DMS53 treated with DMSO at 0.1 percent for 48 hours (cell line): ENCODE measurements at regions not wholly inside any gene's neighbourhood (a gene's known extent, or its start where the extent isn't known, plus 50 kb on each side); places are given as distances from the start of the nearest gene placed in this dataset.

Source experiments
- DNase-seq: peaks from one replicate; lab custom pipeline; 2025; ENCODE audit not compliant: unreplicated experiment; lab: John Stamatoyannopoulos, UW

DNA sequence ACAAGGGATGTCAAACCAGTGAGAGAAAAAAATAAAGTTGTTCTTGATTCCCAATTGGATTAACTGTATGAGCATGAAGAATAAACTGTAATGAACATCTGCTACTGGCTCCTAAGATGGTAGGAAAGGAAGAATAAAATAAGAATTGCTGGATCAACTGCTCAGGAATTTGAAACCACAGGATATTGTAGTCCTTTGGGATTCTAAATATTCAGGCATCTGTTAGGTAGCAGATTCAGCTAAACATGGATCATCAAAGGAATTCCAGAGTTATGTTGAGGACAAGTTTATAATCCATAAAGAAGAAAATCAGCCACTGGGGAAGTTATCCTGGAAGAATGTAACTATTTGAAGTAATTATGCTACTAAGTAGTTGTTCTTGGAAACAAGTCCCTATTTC is 65.8 kb downstream of the ISL1 start:
- no peak for DNase-seq

DNA sequence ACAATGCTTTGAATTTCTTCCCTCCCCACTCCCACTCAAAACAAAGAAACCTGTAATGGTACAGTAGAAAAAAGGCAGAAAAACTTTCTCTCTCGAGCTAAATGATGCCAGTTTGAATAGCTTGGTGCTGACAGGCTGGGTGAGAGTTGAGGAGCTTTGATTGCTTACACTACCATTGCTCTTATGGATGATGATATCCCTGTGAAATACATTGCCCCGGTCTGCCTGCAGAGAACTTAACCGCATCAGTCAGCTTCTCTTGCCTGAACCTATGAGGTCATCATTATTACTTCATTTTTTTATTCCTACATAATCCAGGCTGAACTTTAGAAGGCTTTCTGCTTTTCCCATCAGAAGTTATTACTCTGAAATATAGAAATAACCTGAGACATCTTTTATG is 69.3 kb downstream of the ISL1 start:
- no peak for DNase-seq

DNA sequence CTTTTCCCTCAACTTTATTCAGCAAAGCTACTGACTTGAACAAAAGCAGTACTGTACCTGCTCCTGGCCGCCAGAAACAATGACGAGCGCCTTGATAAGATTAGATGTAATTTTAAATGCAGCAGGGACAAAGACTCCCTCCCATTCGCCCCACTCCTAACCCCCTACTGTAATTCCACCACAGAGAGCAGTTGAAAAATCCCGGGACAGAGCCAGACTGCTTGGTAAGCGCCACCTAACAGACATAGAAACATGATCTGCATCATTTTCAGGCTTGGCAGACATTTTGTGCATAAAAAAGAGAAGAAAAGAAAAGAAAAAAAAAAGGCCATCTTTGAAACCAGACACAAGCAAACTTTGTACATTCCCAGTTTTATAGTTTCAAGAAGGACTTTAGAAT is 81.9 kb downstream of the ISL1 start:
- DNase-seq: no peak

DNA sequence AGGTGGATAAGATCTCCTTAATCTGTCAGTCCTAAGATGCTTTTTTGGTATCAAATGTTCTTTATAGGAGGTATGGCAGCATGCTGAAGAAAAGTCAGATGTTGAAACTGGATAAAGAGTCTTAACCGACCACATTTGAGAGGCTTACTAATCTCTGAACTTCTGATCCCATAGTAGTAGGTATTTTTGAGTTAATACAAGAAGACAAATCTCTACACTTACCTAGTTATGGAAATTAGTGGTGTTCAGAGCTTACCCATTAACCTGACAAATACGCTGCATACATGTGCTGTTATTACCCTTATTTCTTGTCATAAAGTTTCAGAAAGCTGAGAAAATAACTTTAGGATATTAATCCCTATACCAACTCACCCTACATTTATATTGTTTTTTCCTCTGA is 83.0 kb downstream of the ISL1 start:
- no peak for DNase-seq

DNA sequence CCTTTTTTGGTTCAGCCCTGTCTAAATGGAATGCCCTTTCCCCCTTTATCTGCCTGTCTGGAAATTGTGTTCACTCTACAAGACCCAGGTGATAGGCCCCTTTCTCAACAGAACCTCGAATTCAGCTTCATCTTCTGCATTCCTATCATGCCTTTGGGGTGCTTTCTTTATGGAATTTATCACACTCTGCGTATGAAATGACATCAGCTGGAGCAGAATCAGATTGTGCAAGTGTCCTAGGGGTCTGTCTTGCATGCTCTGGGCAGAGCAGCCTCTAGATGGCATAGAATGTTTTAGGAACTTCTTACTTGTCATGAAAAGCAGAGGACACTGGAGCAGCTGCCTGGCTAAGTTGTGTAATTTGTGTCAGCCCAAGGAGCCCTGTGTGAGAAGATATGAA is 84.9 kb downstream of the ISL1 start:
- DNase-seq: no peak

DNA sequence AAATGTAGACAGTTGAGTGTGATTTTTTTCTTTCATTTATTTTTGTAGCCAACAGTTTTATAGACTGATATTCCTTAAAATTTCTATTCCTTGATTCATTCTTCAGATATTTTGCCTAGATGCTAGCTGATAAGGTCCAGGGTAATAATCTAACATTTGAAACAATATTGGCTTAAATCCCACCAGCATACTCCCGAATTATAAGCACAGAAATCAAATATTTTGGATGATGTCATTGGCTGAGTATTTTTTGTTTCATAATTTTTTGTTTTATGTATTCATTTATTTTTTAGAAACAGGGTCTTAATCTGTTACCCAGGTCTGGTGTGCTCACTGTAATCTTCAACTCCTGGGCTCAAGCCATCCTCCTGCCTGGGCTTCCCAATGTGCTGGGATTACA is 88.4 kb downstream of the ISL1 start:
- DNase-seq: no peak

DNA sequence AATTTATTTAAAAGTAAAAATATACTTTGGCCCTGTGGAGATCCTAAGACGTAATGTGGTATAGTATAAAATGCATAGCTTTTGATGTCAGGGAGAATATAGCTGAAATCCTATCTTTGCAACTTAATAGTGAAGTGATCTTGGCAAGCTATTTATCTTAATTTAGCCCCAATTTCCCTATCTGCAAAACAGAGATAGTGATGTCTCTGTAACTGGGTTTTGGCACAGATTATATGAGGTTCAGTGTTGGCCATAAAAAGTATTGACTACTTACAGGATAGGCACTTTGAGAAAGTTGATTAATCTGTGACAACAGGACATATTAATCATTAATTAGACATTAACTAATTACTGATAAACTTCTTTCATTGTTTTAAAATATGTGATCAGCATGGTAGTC is 89.2 kb downstream of the ISL1 start:
- no peak for DNase-seq

DNA sequence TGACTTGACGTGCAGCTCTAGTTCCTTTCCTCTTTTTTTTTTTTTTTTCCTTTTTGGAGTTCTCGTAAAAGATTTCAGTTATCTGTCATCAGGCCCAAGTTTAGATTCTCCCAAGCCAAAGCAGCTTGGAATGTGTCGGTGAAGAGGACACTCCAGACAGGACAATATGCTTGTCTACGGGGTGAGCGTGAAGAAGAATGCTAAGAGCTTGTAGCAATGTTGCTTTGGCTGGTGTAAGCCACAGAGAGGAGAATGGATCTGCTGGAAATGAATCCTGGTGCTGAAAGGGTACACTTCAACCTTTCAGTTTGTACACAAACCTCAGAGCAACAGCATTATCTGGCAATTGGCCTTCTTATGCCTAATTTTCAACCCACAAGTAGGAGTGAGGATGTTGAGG is 92.4 kb downstream of the ISL1 start:
- DNase-seq: no peak

DNA sequence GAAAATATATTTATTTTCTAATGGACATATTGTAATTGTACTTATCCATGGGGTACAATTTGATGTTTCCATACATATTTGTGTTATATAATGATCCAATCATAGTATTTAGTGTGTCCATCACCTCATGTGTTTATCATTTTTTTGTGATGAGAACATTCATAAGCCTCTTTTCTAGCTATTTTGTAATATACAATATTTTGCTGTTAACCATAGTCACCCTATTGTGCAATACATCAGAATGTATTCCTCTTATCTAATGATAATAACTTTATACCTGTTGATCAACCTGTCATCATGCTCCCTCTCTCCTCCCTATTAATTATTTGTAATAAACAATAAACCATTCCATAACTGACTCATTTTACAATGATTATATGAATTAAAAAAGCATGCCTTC is 93.2 kb downstream of the ISL1 start:
- no peak for DNase-seq

DNA sequence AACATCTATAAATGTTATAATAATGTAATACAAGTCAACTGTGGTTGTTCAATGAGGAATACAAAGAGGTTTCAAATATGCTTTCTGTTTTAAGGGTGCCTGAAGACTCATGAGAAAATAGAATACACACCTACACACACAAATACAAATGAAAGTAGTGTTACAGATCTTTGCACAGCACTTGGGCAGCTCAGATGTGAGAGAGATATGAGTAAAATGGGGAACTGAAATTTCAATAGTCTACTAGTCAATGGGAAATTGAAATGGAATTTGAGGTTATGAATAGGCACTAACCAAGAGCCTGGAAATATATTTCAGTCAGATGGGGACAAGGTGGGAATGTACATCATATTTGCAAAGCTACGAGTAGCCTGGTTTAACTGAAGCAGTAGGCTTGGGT is 96.6 kb downstream of the ISL1 start:
- DNase-seq: no peak

DNA sequence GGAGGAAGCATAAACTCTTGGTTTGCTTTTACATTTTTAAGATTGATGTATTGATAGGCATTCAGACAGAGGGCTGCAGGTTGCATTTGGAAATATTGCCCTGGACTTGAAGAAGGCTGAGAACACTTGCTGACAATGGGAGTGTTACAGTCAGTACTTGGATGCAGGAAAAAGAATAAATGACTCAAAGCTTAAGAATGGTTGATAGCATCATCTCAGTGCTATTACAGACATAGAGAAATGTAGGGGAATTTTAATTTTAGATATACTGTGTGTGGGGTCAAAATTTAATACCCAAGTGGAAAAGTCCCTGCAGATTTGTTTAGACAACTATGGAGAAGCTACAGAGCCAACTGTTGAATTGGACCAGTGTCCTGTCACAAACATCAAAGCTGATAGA is 101.1 kb downstream of the ISL1 start:
- DNase-seq: no peak

DNA sequence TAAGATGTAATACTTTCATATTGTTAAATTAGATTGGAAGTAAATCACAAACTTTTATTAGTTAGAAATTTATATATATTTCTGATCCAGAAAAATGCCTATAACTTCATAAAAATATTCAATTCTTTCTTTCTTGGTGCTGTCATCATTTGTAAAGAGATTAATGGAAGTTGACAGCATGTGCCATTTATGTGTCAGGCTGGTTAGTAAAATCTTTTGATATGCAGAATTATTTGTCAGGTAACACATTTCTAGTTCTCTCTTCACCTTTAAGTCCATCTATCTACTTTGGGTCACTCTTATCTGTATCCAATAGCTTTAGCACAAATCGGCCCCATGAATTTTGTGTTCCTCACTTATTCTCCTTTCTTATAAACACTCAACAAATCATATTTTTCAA is 102.9 kb downstream of the ISL1 start:
- DNase-seq: no peak

DNA sequence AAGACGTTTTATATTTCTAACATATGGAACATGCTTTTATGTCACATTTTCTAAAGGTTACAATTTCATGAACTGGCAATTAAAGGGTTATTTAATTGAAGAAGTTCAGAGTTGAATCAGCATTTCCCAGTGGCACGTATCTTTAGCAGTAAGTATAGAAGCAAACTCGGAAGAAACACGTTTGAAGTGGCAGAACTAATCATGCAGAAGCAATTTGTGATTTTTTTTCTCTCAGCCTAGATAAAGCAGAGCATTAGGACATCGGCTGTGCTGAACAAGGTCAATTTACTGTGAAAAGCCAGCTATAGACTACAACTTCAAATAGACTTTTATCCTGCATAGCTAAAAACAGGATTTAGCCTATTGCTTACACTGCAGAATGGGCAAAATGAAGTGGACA is 104.7 kb downstream of the ISL1 start:
- no peak for DNase-seq

DNA sequence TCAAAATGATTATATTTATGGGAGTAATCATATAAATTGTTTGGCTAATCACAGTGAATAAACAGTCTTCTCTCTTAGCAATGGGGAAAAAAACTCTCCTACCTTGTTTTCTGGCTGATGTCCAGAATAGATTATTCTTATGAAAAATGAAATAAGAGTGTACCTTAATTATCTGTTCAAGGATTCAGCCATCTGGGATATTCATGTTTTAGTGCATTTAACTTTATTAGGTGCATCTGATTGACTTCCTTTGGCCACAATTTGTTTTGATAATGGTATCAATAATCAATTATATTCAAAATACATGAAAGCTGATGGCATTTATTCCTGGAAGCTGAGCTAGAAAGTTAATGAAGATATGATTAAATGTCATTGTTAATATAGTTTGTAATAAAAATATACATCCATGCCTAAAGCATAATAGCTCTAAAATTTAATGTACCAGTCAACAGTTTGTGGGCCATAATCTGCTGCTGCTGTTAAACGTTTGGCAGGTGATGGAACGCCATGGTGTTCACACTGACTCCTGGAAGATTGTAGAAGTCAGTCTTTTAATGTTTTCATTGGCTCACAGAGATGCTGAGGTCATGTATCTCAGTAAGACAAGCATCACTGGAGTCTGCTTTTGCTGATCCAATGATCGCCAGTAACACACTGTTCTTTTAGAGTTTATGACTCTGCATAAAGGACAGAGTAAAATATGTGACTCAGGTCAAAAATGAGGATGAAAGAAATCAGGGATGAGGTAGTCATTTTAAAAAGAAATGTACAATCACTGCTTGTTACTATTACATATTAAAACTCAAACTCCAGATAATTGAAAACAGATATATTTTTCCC is 105.8 kb downstream of the ISL1 start:
- no peak for DNase-seq

DNA sequence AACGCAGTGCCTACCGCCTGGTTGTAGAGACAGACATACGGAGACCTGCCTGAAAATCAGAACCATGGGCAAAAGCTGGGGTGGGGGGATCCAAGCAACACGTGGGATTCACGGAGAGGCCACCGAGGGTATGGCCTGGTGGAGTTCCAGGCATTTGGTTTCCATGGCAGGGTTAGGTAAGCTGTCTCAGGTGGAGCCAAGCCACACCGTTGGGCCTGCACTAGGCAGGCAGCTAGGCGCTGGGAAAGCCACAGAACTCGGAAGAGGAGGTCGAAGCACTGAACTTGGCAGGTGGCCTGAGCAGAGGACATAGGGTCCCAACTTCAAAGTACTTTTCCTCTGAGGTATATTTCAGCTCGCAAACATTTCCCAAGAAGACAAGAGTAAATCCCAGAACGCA is 111.6 kb downstream of the ISL1 start:
- no peak for DNase-seq

DNA sequence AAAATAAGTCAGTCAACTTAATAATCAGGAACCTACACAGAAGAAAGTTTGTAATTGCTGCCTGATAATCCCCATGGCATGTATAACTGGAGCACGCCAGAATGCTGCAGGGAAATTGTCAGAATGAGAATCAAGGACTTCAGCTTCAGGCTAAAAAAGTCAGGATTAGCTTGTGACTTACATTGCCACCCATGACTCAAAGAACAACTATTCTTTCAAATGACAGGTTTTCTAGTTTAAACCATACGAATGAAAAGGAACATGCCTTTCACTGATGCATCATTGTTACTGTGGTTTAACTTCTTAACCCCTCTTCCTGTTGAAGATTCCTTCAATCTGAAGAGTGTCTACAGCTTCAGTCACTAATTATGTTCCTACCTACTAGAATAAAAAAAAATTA is 112.4 kb downstream of the ISL1 start:
- DNase-seq: no peak

DNA sequence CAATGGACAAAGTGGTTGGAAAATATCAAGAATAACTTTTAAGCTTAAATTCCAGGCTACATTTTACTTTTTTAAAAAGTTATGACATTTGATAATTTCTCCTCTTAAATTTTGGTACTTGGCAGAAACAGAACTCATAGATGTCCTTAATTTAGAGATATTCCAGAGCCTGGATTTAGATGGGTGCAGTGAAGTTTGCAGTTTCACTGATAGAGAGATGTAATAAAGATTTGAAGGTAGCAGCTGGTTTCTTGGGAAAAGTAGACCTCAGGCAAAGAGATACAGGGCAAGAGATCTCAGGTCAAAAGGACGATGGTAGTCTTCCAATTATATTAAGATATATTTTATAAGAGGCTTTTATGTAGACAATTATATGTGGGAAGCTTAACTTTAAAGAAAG is 134.6 kb downstream of the ISL1 start:
- no peak for DNase-seq

DNA sequence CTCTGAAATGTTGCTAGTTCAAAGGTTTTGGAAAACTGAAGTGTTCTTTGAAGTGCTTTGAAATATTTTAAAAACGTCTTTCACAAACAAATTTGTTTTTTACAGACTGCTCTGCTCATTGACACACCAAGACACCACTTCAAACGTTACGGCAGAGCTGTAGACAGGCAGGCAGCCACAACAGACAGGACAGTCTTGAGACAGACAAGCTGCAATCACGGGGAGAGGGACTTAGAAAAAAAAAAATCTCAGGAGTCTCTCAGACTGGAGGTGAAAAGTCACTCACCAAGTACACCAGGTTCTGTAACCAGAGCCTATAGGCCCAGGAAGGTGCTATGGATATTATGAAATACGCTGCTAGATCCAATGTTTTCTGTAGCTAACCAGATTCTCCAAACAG is 135.4 kb downstream of the ISL1 start:
- no peak for DNase-seq

DNA sequence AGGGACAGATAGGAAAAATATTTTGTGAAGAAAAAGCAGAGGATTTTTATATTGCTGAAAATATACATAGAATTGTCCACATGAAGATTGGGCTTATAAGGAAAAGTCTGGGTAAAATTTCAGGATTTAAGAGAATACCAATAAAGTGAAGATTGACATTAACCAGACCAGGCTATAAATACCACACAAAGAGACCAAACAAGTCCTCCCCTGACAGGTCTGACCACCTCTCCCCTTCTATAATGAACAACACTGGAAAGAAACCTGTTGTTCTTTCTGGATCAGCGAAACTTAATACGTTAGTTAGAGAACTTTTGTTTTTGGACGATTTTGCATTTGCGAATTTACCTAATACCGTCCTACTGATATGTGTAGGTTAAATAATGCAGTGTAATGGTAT is 138.3 kb downstream of the ISL1 start:
- no peak for DNase-seq

DNA sequence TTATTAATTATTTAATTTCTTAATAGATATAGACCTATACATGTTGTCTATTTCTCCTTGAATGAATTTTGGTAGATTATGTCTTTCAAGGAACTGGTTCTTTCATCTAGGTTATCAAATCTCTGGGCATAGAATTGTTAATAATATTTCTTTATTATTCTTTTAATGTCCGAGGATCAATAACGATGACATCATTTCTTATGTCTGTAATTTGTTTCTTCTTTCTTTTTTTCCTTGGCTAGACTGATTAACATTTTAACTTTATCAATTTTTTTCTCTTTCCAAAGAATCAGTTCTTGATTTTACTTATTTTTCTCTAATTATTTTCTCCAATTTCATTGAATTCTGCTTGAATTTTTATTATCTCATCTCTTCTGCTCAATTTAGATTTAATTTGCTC is 156.0 kb downstream of the ISL1 start:
- DNase-seq: no peak

DNA sequence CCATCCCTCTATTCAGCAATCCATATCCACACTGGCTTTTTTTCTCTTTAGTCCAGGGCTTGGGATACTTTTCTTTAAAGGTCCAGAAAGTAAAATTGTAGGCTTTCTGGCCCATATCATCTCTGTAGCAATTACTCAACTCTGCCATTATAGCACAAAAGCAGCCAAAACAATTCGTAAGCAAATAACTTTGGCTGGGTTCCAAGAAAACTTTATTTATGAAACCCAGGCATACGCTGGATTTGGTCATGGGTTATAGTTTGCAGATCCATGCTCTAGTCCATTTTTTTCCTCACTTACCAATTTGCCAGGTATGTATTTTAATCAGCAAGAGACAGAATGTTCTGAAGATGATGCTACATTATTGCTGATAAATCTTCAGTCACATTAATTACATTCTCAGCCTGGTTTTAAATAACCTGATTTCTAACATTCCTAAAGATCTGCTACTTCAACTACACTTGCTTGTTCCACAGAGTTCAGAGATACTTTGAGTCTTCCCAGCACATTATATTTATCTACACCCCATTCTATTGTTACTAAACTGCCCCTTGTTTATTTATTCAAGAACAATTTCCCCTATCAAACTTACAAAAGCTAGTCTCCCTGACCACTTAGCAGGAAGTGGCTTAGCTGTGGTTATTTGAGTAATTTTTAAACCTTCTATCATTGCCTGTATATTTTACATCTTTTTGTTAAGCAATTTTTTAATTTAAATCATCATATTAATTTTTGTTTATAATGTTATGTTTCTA is 161.0 kb downstream of the ISL1 start:
- no peak for DNase-seq

DNA sequence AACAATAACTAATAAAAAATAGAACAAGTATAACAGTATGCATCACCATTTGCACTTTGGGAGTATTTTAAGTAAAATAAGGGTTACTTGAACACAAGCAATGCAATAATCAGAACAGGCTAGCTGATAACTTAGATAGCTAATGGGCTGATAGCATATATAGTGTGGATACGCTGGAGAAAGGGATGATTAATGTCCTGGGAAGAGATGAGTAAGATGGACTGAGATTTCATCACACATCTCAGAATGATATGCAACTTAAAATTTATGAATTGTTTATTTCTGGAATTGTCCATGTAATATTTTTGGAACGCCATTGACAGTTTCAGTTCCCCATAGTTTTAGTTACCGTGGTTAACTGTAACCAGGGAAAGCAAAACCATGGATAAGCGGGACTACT is 173.6 kb downstream of the ISL1 start:
- no peak for DNase-seq

DNA sequence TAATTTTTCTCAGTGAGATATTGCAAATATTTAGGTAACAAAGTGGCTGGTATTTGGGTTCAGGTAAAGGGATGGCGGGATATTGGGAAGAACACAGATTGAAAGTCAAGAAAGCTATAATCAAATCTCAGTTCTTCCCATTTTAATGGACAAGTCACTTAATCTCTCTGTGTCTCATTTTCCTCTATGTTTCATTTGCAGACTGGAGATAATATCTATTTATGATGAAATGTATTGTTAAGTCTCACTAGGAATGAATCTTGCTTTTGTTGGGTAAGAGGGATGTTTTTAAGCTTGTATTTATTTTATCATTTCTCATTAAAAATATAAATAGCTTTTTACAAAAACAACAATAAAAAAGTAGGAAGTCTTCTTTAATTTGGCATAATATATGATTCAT is 175.4 kb downstream of the ISL1 start:
- DNase-seq: no peak
